ENCODE measurements at regions not wholly inside any gene's neighbourhood (a gene's known extent, or its start where the extent isn't known, plus 50 kb on each side); places are given as distances from the start of the nearest gene placed in this dataset.

DNA sequence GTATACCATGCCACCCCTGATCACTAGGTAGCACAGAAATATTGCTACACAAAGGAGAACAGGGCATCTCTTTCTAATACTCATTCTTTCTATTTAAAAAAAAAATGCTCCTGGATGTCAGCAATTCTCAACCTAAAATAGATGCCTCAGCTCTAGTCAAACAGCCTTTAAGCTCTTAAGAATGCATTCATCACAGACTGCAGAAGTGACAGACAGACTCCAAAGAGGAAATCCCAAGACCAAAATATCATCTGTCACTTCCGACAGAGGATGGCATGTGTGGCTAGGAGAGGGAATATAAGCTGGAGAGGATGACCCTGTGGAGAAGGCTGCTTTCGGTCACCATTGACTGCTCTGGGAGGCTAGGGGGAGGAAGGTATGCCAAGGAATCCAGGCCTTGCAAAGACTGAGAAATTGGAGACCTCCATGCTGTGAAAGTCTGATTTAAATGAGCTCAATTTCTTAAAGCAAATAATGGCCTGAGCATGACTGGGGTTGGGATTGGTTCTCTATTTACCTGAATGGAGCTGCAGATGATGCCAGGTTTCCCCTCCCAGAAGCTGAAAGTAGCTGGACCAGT, 277.4 kb downstream of the BRINP2 start:
- no peak overlapping the region for H3K4me3 ChIP-seq (replicated peaks in 1 of 3; ENCODE audit: insufficient read depth in 1 of 3, low read depth in 2 of 3, low read length in 3 of 3)
- in situ Hi-C loops (cut with HindIII; ENCODE audit: extremely low pct_ligation_motif_present, low pct_unique_long_range_greater_than_20kb) (no loop called here), intact Hi-C loops (cut with micrococcal nuclease; ENCODE audit: unreplicated experiment) (no loop called here)
- no peak overlapping the region for H3K9ac ChIP-seq (ENCODE audit: insufficient read depth, low read depth, low read length)
- no peaks in the 10 kb centered on the region for H3K4me1 ChIP-seq (ENCODE audit: insufficient read depth, low read length)
- FAIRE-seq (no peak), DNase-seq (ENCODE audit: low spot score) (no peak), ATAC-seq (no peak)
- no peaks in the 10 kb centered on the region for H3K79me2 ChIP-seq (ENCODE audit: insufficient read depth, low read length)
- ChIA-PET CTCF (ENCODE audit: low intra/inter-chr PET ratio, low total read pairs) (no interaction called here), POLR2A (no interaction called here)
- no peak overlapping the region for H3K4me2 ChIP-seq (ENCODE audit: low read depth, low read length)
- no peak overlapping the region for H3K27ac ChIP-seq (ENCODE audit: extremely low read length, insufficient read depth, low read length)
- H3K9me3 ChIP-seq (ENCODE audit: low read length): no peaks in the 10 kb centered on the region
- no peak overlapping the region for H2AFZ ChIP-seq (ENCODE audit: low read length)
- no peaks in the 10 kb centered on the region for H3K27me3 ChIP-seq (ENCODE audit: control insufficient read depth in 1 of 2, insufficient read depth in 2 of 2, low read length in 2 of 2)
- no peaks in the 10 kb centered on the region for H3K36me3 ChIP-seq (replicated peaks in 1 of 2; ENCODE audit: control insufficient read depth in 1 of 2, insufficient read depth in 2 of 2, low read length in 2 of 2)
- 7% methylated on average over 2 of the region's 2 CpGs for WGBS (ENCODE audit: low lambda C conversion rate)
- TF ChIP-seq GATA4 (IDR thresholded peaks at IDR 0.05; ENCODE audit: borderline replicate concordance, low read depth) (no peak), ZNF296 (CRISPR knock-in tag; conservative IDR thresholded peaks at IDR 0.05) (no peak), ZFP1 (CRISPR knock-in tag; IDR thresholded peaks at IDR 0.05) (no peak), ZGPAT (CRISPR knock-in tag; IDR thresholded peaks at IDR 0.05) (no peak), TAF1 (CRISPR knock-in tag; IDR thresholded peaks at IDR 0.05) (no peak), THAP11 (CRISPR knock-in tag; IDR thresholded peaks at IDR 0.05) (no peak), EP300 (IDR thresholded peaks at IDR 0.05; ENCODE audit: low read depth in 2 of 2, low read length in 2 of 2) (no peak), EP300 (CRISPR knock-in tag; IDR thresholded peaks at IDR 0.05; ENCODE audit: borderline replicate concordance) (no peak), ZUFSP (CRISPR knock-in tag; IDR thresholded peaks at IDR 0.05; ENCODE audit: borderline replicate concordance) (no peak)
- TF ChIP-seq, protein P1, sequence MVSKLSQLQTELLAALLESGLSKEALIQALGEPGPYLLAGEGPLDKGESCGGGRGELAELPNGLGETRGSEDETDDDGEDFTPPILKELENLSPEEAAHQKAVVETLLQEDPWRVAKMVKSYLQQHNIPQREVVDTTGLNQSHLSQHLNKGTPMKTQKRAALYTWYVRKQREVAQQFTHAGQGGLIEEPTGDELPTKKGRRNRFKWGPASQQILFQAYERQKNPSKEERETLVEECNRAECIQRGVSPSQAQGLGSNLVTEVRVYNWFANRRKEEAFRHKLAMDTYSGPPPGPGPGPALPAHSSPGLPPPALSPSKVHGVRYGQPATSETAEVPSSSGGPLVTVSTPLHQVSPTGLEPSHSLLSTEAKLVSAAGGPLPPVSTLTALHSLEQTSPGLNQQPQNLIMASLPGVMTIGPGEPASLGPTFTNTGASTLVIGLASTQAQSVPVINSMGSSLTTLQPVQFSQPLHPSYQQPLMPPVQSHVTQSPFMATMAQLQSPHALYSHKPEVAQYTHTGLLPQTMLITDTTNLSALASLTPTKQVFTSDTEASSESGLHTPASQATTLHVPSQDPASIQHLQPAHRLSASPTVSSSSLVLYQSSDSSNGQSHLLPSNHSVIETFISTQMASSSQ (IDR thresholded peaks at IDR 0.05; ENCODE audit: low read depth): no peak
- TF ChIP-seq, protein P1 (CRISPR knock-in tag; IDR thresholded peaks at IDR 0.05; ENCODE audit: borderline replicate concordance): no peak
- no peaks in the 10 kb centered on the region for H4K20me1 ChIP-seq (ENCODE audit: insufficient read depth, low read length)
- BruUV-seq (replicated peaks): no TSS peak

Measured in HepG2 (cell line).